OCI-LY3 (cell line): ENCODE measurements at regions not wholly inside any gene's neighbourhood (a gene's known extent, or its start where the extent isn't known, plus 50 kb on each side); places are given as distances from the start of the nearest gene placed in this dataset.

Source experiments
- EZH2phosphoT487 ChIP-seq: fragments of 200-600 bp; shearing (Covaris generic); IDR thresholded peaks from 2 replicates; pipeline ENCODE4 v1.6.1; 2018; ENCODE audit warnings: antibody characterized with exemption, mixed run types, low read depth
- TF ChIP-seq, protein P1 (sequence below): fragments of 200-600, 300-600 bp; sonication (generic); IDR thresholded peaks from 2 replicates; pipeline ENCODE4 v1.5.1; 2014; ENCODE audit warnings: antibody characterized with exemption, low read length, low read depth

DNA sequence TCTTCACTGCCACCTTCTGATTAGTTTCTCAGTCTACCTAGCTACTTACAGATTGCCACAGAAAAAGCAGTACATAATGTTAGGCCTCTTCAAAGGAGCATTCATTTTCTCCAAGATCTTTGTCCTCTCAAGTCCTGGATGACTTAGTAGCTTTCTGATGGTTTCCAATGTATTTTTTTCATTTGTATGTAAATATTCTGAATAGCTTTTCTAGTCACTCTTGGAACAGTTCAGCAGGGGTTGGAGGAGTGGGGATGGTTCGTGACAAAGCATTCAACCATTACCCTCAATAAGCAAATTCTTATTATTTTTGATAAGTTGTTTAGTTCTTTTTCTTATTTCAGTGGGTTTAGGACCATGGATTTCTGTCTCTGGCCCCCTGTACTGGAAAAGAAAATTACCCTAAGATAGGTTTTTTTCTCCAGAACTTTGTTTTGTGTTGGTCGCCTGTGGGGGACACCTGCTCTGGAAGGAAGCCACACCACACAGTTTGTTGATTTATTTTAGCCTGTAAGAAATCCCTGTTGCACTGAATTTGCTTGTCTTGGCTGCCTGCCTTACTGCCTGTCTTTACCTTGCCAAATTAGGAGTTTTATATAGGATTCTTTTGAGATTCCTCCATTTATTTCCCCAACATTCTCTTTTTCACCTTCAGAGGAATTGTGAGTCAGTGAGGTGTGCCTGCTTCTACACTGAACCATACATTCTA, 247.9 kb downstream of the RFPL4B start:
- TF ChIP-seq, protein P1, sequence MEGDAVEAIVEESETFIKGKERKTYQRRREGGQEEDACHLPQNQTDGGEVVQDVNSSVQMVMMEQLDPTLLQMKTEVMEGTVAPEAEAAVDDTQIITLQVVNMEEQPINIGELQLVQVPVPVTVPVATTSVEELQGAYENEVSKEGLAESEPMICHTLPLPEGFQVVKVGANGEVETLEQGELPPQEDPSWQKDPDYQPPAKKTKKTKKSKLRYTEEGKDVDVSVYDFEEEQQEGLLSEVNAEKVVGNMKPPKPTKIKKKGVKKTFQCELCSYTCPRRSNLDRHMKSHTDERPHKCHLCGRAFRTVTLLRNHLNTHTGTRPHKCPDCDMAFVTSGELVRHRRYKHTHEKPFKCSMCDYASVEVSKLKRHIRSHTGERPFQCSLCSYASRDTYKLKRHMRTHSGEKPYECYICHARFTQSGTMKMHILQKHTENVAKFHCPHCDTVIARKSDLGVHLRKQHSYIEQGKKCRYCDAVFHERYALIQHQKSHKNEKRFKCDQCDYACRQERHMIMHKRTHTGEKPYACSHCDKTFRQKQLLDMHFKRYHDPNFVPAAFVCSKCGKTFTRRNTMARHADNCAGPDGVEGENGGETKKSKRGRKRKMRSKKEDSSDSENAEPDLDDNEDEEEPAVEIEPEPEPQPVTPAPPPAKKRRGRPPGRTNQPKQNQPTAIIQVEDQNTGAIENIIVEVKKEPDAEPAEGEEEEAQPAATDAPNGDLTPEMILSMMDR, result no peak
- no peak for TF ChIP-seq EZH2phosphoT487
